Right kidney (tissue), 1 donor: ENCODE measurements at regions not wholly inside any gene's neighbourhood (a gene's known extent, or its start where the extent isn't known, plus 50 kb on each side); places are given as distances from the start of the nearest gene placed in this dataset.
"Not testable (repeated sequence)": the region's sequence is repeated elsewhere in the genome, so short reads cannot be mapped to it uniquely, and the experiment has no call there.

Source experiments
- DNase-seq: peaks from one replicate; pipeline ENCODE4 v3.0.0-alpha.2; 2016

DNA sequence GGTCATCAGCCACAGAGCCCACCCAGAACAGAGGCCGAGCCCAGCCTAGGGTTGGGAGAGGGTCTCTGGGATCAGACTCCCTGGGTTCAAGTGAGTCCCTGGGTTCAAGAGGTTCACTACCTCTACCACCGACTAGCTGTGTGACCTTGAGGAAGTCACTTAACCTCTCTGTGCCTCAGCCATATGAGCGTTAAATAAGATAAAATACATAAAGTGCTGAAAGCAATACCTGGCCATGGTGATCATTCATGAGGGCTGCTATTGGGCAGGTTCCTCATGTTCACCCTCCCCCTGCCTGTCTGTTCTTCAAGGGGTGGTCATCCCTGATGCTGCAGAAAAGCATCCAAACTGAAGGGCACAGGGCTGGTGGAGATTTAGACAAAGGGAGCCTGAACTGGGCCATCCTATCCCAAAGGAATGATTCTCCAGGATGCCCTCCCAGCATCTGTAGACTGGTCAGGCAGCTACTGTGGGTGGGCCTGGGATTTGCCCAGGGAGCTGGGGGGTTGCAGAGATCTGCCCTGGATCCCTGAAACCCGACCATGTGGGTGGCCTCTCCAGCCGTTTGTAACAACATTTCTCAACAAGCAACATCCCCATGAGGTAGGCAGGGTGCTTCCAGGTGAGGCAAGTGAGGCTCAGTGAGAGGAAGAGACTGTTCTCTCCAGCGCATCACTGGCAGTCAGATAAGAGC is 196.6 kb downstream of the MATN1 start:
- no peak for DNase-seq

DNA sequence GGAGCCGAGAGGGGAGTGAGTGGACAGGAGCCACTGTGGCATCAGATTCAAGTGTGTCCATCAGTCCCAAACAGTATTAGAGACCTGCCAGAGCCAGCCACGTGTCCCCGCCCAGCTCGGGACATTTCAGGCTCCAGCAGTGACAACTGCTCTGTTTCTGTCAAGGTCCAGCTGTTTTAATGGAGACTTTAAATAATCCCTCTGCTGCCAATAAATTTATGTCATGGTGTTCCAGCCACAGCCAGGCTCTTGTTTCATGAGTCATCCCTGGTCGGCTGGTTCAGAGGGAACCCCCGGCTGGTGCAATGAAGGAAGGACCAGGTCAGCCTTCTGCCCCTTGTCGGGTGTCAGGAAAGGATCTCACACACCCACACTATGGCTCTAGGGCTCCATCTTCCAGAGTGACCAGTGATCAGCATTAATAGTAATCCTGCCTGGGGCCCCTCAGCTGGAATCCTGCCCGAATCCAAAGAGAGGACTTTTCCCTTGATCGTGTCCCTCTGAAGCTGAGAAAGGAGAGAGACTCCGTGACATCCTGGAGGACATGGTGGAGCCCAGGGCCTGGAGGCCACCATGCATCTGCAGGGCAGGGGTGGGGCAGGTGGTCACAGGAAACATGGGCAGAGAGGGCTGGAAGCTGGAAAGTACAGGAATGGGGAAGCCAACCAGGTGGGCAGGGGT is 197.3 kb downstream of the MATN1 start:
- peak; percentile 59 for DNase-seq

DNA sequence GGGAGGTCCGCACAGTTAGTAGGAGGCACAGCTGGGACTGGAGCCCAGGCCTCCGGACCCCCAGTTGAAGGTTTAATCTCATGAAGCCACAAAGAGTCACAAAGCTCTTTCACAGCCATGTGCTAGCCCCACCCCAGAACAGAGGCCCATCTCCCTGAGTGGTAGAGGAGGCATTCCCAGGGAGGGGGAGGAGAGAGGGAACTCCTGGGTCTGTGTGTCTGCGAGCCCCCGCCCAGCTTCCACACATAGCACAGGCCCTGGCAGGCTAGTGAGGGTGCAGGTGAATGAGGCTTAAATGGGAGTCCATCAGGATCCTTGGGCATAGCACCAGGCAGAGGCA is 197.8 kb downstream of the MATN1 start:
- no peak for DNase-seq

- DNase-seq: peak; percentile 26
These were observed 198.4 kb downstream of the MATN1 start for GRCh38 chr1:30524840-30525617.

DNA sequence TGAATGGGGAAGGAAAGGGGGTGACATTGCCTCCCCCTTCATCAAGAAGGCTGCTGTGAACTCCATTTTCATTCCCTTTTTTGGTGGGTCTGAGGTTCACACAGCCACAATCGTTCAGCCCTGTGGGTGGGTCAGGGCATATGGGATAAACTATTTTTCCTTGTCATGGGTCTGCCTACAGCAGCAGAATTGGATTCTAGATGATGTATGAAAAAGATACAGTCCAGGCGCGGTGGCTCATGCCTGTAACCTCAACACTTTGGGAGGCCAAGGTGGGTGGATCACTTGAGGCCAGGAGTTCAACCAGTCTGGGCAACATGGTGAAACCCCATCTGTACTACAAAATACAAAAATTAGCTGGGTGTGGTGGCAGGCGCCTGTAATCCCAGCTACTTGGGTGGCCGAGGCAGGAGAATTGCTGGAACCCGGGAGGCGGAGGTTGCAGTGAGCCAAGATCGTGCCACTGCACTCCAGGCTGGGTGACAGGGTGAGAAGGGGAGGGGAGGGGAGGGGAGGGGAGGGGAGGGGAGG is 199.3 kb downstream of the MATN1 start:
- DNase-seq: not testable (repeated sequence)

DNA sequence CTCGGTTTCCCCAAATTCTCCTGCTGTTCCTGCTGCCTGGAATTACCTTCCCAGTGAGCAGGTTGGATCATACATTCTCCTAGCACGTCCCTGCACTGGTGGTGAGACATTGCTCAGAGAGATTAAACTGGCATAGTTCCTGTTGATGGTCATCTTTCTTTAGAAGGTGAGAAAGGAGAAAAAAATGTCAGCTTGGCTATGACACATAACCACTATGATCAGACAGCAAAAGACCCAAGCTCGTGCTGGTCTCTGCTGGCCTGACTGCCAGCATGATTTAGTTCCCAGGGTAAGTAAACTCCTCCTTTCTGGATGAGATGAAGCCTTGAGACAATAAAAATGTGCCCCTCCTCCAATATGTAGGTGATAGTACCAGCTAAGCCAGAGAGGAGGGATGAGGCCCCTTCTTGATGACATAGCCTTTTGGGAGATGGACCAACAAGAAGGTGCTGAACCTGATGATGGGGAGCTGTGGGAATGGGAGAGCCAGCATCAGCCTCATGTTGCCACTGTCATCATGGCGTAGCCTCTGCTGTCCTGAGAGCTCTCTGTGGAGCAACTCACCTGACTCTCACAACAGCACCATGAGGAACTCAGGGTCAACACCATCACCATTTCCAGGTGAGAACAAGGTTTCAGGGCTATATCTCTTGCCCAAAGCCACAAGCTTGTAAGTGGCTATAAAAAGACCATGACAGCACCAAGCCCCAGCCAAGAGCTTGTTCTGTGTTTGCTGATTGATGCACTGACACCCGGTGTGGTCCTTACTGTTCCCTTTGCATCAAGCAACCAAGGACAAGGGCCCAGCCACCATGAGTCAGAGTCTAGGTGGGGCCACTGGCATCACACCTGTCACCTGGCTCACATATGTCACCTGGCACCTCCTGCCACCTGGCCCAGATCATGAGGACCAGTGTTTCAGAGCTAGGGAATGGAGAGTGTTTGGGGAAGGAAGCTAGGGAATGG is 200.0 kb downstream of the MATN1 start:
- no peak for DNase-seq

DNA sequence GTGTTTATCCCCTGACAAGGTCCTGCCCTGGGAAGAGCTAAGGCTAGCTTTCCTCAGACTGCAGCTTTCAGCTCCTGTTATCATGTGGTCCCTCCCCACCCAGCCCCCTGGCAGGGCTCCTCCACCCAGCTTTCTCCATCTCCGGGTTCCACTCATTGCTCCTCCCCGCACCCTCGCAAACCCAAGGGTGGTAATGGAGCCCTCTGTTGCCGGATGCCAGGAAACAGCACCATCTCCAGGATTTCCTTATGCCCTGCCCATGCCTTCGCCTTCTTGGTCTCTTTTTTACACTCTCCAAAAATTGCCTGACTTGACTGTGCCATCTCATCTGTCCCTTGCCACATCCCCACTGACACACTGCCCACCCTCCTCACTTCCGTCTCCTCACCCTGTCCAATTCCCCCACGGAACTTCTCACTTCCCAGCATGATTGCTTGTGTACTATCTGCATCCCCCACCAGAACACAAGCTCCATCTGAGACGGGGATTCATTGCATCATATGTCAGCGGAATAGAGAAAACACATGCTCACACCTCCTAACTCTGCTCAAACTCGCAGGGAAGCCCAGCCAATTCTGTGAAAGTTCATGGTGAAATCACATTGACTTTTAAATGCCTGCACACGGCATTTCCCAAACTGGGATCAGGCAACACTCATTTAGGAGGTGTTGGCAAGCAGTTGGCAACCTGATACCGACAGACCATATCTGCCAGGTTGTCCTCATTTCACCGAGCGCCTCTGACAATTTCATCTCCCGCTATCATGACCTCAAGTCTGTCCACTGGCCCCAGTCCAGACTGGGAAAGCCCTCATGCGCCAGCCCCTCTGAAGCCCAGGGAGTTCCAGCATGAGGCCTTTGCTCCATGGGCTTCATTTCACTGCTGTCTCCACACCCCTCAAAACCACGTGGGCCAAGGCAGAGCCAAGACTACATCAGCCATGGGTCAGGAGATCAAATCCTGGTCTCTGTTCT is 201.1 kb downstream of the MATN1 start:
- DNase-seq: no peak

DNA sequence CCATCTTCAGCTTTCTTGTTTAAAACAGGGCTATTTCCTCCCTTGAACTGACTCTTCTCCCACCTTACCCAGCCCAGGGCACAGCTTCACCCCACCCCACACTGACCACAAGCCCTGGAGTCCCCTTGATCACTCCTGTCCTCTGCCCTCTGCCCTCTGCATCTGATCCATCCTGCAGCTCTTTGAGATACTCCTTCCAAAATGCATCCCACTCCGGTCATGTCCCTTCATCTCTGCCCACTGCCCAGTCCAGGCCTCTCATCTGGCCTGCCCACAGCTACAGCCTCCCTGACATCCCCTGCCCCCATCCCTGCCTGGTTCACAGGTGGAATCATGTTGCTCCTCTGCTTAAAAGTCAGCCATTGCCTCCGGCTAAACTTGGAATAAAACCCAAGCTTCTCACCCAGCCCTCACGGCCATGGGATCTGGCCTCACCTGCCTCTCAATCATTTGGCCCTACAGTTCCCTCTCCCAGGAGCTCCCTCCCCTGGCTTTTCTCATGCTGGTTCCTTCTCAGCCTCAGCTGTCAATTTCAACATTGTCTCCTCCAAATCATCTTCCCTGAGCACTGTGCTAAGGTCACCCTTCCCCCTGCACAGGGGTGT is 202.0 kb downstream of the MATN1 start:
- no peak for DNase-seq

DNA sequence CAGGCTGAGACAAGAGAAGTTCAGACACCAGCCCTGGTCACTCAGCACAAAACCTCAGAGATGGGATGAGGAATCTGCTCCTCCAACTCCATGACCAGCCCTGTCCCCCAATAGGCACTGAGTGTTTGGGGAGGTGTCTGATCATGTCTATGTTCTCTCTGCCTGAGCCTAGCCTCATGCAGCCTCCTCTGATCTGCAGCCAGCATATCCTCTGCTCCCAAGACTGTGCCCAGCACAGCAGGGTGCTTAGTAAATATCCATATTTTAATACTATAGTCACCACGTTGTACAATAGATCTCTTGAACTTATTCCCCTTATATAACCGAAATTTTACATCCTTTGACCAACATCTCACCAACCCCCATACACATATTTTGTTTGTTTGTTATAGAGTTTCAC is 202.9 kb downstream of the MATN1 start:
- no peak for DNase-seq

DNA sequence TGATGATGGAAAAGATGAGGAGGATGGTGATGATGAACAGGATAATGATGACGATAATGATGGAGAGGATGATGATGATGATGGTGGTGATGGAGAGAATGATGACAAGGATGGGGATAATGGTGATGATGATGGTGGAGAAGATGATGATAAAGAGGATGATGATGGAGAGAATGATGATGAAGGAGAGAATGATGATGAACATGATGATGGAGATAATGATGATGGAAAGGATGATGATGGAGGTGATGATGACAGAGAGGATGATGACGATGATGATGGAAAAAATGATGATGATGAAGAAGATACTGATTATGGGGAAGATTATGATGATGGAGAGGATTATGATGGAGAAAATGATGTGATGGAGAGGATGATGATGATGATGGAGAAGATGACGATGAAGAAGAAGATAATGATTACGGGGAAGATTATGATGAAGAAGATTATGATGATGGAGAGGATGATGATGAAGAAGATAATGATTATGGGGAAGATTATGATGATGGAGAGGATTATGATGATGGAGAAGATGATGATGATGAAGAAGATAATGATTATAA is 204.1 kb downstream of the MATN1 start:
- DNase-seq: no peak

DNA sequence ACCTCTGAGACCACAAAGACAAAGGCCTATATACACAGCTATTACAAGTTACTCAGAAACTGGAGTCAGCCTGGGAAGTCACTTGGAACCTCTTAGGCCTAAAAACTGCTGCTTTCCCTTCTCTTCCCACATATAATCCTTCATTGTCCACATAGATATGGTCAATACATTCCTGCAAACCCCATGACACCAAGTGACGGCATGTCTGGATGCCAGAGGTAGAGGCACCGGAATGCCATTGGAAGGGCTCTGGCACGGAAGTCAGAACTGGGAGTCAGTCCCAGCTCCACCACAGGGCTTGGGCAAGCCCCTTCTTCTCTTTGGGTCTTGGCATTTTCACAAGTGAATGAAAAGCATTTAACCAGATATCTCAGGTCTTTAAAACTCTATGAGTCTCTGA is 204.7 kb downstream of the MATN1 start:
- no peak for DNase-seq

- no peak for DNase-seq
These were observed 205.2 kb downstream of the MATN1 start for GRCh38 chr1:30518186-30518585.

DNA sequence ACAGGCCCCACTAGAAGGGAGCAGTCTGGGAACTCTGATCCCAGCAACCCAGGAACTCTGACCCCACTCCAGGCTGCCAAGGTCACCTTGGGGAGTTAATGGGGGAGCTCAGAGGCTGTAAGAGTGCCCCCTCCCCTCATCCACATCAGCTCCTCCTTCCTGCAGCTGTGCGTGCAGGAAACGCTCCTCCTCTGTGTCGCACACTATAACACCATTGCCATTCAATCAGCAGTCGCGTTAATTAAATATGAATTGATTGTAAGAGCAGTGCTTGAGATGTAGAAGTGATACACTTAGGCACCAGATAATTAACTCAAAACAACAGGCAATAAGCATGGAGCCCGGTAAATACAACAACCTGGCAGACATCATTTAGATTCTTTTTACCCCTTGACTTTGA is 205.7 kb downstream of the MATN1 start:
- DNase-seq: not testable (repeated sequence)

DNA sequence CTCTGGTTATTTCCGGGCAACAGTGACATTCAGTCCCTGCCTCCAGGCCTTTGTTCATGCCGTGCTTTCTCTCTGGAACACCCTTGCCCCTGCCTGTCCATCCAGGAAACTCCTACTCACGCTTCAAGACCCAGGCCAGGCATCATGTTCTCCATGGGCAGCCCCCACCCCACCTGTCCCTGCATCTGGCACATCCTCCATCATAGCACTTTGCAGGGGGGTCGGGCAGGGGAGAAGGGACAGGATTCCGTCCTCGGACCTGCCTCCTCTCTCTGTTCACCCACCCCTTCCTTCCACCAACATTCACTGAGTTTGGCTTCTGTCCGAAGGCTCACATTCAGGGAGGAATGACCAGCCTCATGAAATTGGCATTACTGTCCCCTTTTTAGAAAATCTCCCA is 206.1 kb downstream of the MATN1 start:
- not testable (repeated sequence) for DNase-seq

GRCh38 chr1:30516485-30516858 is 206.9 kb downstream of the MATN1 start:
- DNase-seq: no peak

DNA sequence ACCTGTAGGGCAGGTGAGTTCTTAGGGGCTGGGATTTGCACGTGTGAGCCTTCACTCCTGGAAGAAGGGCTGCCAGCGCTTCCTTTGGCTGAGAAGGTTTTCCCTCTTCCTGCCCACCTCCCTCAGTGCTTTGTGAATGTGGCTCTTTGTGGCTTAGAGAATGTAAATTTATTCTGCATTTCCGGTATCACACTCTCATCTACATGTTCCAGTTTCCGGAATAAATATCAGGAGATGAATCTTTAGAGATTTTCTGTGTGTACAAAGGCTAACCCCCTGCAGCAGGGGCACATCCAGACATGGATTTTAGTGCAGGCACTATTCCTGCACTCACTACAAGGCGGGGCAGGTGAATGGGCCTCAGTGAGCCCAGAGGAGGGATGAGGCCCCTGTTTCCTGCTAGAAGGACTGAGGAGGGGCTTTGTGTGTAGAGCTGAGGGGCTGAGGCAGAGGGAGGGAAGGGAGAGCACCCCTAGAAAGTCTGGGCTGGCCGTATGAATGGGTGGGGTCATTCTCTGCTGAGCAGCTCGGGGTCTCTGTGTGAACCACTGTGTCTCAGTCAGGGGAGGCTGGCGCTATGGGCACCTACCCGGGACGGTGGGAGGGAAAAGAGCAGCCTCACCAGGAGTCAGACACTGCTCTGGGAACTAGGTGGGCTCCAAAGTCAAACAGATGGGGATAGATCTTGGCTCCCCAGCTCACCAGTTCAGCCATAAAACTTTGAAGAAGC is 207.5 kb downstream of the MATN1 start:
- DNase-seq: no peak

- DNase-seq: no peak
These were observed 208.4 kb downstream of the MATN1 start for GRCh38 chr1:30514945-30515344.

DNA sequence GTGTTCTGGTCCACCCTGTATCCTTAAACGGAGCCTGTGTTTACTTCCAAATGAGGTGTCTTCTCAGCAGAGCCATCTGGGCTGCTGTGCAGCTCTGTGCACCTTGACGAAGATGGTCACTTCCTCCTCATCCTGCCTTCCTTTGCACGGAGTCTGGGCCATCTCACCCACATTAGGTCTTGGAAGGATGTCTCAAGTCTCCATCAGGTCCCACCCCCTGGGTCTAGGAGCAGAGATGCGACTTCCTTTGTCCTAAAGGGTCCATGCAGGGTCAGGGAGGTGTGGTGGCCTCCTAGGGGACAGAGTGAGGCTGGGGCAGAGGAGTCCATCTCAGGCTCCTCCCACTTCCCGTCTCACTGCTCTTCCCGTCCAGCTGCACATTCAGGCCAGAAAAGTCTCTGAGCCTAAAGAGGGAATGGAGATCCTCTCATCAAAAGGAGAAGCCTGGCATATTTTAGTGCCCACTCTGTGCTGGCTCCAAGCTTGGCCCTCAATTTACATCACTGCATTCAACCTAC is 209.2 kb downstream of the MATN1 start:
- no peak for DNase-seq
